Astrocyte of the cerebellum (primary cell): ENCODE measurements at regions not wholly inside any gene's neighbourhood (a gene's known extent, or its start where the extent isn't known, plus 50 kb on each side); places are given as distances from the start of the nearest gene placed in this dataset.

ENCODE experiments used
- DNase-seq: peaks from one replicate; pipeline ENCODE4 v3.0.0-alpha.2; 2011; ENCODE audit warnings: low read depth
- H3K4me3 ChIP-seq: 2 replicates; pipeline ENCODE4 v1.5.1; 2011; ENCODE audit warnings: mild to moderate bottlenecking, low read depth, low read length, moderate library complexity
- CTCF ChIP-seq: IDR thresholded peaks from 2 replicates; pipeline ENCODE4 v1.5.1; 2012; ENCODE audit warnings: low read length, low read depth, moderate library complexity, mild to moderate bottlenecking; ENCODE audit errors: missing control alignments
- in situ Hi-C: cut with HindIII; loops from 2 replicates; pipeline ENCODE4 v1.10.0; 2017; ENCODE audit warnings: low sequenced_read_pairs

DNA sequence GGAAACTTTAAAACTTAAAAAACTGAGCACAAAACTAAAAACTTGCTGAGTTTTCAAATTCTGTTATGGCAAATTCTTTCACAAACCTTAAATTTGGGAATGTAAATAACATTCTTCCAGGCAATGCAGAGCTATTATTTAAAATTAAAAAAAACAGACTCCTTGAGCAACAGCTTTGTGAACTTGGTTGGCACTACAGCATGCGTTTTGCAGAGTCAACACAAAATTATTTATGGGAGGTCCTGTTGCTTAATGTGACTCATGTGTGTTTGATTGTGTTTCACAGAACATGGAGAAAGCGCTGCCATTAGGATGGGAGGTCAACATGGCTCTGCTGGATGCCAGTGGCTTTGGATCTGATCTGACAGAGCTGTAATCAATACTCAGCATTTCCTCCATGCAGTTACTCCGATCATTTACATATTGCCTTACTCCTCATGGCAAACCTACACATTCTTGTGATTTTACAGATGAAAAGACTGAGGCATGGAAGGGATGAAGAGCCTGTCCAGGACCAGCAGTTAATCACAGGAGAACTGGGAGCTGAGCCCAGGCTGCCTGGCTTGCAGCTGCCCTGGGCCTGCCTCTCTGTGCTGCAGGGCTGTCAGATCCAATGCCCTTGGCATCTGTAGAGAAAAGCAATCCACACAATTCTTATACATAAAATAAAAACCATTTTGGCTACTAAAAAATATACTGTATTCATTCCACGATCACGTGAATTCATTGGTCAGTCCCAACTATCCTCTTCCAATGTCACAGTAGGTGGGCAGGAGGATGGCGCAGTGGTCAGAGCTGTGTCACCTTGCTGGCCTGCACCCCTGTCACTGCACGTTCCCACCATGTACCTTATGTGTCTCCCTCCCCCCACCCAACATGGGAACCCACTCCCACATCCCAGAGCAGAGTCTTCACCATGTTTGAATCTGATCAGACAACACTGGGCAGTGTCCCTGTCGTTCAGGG is 200.9 kb downstream of the CXCL12 start:
- DNase-seq: no peak
- in situ Hi-C loops: no loop called here
- TF ChIP-seq CTCF: no peak

DNA sequence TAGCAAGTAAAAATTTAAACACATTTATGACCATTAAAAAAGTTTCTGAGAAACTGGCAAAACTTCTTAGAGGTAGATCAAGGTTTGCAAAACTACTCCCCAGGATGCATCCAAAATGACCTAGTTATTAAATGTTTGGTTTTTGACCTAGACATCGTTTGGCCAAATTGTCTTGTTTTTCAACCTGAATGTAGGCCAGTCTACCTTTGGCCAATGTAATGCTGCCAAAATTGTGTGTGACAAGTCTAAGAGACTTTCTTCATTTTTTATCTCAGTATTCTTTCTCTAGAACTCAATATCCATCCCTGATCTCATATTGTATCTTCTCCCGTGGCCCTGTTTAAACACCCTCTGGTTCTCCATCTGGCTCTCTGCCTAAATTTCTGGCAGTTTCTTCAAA is 202.0 kb downstream of the CXCL12 start:
- no peak overlapping the region for H3K4me3 ChIP-seq
- no peak for DNase-seq
- TF ChIP-seq CTCF: no peak
- in situ Hi-C loops: no loop called here

More for the DNA sequence above, 200.9 kb downstream of the CXCL12 start:
- no peak overlapping the region for H3K4me3 ChIP-seq

DNA sequence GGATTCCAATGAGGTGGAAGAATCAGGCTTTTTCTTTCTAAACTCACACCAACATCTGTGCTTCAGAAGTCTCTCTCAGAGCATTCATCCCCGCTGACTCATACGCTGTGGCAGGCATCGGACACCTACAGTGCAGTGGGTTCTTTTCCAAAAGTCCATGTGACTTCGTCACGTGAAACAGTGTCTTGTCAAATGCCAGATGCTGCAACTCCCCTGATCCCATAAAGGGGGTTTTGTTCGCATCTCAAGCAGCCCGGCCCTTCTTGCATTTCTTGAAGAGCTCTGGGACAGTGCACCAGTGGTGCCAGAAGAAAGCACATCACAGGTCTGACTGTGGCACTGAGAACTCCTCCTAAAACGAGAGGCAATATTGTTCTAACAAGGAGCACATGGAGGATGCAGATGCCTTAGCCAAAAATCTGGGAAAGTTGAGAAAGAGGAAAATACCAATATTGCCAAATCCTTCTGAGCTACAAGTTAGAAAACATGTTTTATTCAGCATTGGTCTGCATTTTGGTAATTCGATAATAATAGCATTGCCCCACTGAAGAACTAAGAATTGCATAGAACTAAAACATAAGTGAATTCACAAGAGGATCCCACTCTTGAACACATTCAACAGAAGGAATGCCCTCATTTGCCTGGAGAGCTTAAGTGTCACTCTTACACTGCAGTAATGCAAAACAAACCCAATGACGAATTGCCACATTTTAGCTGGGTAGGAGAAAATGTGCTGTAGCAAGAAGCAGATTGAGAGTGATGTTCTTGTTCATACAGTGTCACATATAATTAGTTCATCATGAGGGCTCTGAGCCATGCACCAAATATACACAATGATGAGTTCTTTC is 204.4 kb downstream of the CXCL12 start:
- DNase-seq: peak; percentile 93
- no peak for TF ChIP-seq CTCF
- no peak overlapping the region for H3K4me3 ChIP-seq
- in situ Hi-C loops: no loop called here

GRCh38 chr10:44178856-44179255 is 206.0 kb downstream of the CXCL12 start:
- no peak overlapping the region for H3K4me3 ChIP-seq
- in situ Hi-C loops: no loop called here
- no peak for DNase-seq
- no peak for TF ChIP-seq CTCF

DNA sequence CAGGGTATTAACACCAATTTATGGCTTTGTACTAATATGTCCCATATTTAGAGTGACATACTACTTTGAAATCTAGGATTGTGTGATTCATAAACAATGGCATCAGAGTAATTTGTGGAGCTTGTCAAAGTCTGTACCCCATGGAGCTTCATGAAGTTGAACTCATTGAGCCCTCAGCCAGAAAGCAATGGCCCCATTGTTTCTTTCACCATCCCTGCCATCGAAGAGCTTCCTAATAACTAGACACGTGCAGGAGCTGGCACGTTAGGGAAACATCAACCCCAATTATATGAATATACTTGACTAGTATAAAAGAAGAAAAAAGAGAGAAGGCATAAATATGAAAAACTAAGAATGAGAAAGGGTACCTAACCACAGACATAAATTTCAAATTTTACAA is 206.6 kb downstream of the CXCL12 start:
- H3K4me3 ChIP-seq: no peak overlapping the region
- no peak for TF ChIP-seq CTCF
- no peak for DNase-seq
- in situ Hi-C loops: no loop called here

- in situ Hi-C loops: no loop called here
- DNase-seq: no peak
- H3K4me3 ChIP-seq: no peak overlapping the region
- TF ChIP-seq CTCF: no peak
Observed at GRCh38 chr10:44177610-44178009, 207.3 kb downstream of the CXCL12 start.
